LHCN-M2 (cell line): ENCODE measurements at regions not wholly inside any gene's neighbourhood (a gene's known extent, or its start where the extent isn't known, plus 50 kb on each side); places are given as distances from the start of the nearest gene placed in this dataset.

Source experiments
- DNase-seq: peaks from one replicate; pipeline ENCODE4 v3.0.0-alpha.2; 2012; ENCODE audit warnings: low read depth

DNA sequence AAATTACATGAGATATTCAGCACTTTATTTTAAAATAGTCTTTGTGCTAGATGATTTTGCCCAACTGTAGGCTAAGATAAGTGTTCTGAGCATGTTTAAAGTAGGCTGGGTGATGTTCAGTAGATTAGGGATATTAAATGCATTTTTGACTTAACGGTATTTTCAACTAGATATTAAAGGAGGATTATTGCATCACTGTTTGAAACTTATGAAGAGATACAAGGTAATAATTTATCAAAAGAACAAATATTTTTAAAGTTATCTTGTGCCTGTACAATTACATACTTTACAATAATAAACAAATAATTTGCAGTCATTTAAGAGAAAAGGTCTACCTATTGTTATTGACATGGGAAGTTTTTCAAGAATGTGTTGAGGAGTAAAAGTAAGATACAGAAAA is 368.6 kb upstream of the DCN start:
- no peak for DNase-seq

DNA sequence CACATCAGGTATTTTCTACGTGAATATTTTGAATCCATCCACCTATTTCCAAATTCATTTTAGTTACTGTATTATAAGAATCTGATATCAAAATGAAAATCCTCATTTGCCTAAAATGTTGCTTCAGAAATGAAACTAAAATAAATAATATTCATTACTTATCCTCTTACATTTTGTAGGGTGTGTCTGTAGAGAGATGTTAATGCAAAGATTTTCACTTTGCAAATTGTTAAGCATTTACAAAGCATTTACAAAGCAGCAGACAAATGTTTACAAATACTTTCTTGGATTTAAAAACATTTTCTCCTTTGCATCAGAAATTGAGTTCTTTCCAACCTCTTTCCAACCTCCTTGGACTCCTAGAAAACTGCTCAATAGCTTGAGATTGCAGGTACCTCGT is 360.0 kb upstream of the DCN start:
- no peak for DNase-seq

DNA sequence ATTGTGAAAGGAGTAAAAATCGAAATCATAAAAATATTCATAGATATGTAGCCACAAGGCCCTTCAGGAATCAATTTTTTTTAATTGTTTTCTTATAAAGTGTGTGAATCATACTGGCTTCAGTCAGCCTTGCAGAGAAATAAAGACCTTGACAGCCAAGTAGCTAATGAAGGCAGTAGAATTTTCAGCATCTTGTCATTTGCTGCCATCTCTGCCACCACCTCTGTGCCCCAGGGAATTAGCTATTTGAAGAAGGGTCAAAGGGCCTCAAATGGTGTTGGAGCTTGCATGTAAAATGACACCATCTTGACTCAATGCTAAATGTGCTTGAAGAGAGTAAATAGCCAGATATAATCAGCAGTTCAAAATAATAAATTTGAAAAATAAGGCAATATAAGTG is 359.4 kb upstream of the DCN start:
- DNase-seq = no peak

DNA sequence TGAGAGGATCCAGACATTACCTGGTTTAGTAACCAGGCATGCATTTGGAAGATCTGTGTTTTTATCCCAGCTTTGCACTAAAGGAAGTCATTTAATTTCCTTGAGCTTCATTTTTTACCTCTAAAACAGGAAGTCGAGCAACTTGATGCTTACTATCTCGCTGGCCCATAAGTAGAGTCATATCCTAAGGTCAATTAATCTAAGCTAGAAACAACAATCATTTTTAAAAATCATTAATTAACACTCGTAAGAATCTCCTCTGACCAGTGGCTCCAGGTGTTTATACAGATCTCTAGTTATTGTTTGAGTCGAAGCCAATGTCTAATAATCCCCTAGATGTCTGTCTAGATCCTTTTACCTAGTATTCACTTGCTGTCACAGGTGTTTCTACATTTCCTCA is 355.8 kb upstream of the DCN start:
- no peak for DNase-seq

DNA sequence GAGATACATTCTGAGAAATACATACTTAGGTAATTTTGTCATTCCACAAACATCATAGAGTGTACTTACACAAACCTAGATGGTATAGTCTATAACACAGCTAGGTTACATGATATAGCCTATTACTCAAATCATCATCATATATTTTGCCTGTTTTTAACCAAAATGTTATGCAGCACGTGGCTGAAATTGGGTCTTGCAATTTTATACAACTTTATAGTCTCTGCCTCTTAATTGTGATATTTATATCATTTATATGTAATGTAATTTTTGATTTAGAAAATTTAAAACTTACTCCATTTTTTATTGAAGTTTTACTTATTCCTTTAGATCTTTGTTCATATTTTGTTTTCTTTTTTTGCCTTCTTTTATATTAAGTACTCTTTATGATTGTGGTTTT is 350.7 kb upstream of the DCN start:
- no peak for DNase-seq

DNA sequence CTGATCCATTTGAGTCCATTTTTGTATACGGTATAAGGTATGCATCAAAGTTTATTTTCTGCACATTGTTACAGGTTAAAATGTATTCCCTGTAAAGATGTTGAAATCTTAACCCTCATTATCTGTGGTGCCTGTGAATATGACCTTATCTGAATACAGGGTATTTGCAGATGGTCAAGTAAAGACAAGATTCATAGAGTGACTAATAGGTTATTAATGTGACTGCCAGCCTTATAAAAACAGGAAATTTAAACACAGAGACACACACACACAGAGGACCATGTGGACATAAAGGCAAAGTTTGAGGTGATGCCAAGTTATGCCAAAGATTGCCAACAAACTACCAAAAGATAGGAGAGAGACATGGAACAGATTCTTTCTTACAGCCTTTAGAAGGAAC is 347.2 kb upstream of the DCN start:
- peak; percentile 69 for DNase-seq

DNA sequence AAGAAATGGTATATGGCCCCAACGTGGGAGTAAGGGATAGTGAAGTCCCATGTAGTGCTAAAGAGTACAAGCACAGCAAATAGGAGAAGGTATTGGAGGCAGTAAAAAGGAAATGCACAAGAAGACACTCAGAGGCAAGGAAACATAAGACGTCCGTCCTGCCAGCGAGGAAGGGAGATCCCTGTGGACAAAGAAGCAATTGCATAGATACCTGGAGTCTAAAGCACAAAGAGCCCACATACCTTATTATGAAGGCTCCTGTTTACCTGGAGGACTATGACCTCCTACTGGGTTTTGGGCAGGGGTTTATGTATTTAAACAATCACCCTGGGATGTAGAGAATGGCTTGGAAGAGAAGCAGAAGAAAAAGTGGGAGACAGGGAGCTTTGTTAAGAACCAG is 341.2 kb upstream of the DCN start:
- DNase-seq = no peak

DNA sequence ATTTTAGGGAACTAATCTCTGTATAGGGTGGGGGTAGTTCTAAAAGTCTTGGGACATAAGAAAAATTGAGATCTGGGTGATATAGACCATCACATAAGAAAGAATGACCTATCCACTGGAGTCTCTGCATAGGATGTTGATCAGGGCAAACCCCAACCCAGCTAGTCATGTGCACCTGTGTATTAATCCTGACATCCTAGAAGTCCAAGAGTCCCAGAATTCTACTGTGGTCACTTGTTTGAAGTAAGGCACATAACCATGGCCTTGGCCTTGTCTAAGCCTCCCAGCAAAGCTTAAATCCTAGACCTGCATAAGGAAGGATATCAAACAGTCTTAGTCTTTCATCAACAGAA is 334.1 kb upstream of the DCN start:
- DNase-seq = no peak

DNA sequence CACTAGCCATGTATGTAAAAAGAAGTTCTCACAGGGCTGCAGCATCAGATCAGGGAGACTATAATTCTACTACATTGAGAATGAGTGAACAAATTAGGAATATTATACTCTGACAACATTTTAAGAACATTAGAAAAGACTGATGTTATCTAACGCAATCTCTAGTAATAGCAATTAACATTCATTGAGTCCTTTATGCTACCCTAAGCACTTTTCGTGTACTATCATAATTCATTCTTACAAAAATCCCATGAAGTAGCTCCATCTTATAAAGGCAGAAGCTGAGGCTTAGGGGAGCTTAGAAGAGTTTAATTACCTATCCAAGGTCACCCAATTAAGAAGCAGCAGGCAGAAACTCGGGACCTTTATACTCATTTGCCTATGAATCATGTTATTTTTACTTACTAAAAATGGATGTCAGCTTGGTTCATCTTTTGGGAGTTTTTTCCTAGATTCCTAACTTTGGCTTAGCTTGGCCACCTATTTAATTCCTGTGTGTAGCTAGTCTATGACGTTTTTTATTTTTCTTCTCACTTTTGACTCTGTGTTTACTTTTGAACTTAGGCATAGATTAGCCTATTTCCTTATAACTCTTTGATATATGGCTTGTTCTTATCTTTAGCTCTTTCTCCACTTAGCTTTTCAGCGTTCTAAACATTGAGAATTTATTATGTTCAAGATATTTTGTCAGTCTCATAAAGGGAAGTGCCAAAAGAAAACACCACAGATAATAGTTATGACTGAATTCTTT is 333.5 kb upstream of the DCN start:
- no peak for DNase-seq

DNA sequence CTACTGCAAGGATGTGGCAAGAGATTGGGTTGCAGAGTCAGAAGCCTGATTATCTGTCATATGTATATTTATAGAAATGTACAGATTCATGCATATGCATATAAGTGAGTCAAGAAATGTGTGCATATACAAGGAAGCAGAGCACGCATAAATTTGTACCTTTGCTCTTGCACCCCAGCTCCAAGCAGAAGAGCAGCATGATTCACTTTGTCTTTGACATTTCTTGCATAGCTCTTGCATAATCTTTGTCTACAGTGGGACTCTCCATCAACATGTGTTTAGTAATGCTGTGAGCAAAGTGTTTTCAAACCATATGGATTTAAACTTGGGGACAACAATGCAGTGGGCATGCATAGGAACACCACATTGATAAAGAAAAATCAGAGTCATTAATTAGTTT is 330.7 kb upstream of the DCN start:
- no peak for DNase-seq

DNA sequence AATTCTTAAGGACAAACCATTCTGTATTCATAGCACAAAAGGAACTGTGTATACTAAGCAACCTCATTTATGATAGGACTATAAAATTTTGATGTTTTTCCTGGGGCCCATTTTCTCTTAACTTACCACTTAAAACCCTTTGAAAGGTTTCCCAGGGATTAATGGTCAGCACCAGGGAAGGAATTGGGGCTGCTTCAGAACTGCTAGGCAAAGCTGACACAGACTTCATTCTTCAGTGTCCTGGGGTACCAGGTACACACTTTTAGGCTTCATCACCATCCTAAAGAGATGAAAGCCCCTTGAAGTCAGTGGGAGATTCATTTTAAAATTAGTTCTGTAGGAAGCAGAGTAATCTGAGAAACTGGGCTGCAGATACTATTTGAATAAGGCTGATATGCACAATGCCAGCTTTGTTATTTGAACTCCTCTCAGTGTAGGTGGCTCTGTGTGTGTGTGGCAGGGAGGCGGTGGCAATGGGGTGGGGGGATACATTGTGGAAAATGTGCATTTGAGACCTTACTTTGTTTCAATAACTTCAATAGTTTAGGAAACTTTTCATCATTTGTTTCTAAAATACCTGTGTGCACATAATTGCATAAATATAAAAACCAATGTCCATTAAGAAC is 329.3 kb upstream of the DCN start:
- DNase-seq = no peak

DNA sequence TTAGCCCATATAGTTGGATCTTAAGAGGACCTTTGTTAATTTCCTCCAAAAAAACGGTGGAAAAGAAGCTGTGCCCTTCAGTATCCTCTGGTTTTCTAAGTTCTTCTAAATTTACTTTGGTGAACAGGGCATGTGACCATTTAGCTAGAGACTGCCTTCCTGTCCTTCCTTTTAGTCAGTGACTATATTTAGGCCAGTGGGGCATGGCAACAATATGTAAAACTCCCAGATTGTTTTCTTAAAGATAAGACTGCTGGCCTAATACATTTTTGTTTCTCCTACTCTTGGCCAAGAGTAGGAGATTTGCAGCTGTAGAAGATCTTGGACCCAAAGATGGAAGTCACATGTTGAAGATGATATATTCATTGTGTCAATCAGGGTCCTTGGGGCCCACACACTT is 325.1 kb upstream of the DCN start:
- DNase-seq = no peak

DNA sequence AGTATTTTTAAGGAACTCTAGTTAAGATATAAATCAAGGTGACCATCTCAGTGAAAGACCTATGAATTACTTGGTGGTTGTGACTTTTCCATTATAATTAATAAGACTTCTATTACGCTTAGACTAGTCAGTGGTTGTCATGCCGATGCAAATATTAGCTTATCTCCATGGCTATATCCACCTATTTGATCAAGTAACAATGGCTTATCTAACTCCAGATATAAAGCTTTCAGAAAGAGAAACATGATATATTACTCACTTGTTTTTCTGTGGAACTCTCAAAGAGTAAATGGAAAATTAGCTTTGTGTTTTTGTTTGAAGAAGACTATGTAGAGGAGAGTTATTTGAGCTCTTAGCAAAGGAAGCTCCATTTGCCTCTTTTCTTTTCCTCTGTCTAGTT is 323.8 kb upstream of the DCN start:
- no peak for DNase-seq

DNA sequence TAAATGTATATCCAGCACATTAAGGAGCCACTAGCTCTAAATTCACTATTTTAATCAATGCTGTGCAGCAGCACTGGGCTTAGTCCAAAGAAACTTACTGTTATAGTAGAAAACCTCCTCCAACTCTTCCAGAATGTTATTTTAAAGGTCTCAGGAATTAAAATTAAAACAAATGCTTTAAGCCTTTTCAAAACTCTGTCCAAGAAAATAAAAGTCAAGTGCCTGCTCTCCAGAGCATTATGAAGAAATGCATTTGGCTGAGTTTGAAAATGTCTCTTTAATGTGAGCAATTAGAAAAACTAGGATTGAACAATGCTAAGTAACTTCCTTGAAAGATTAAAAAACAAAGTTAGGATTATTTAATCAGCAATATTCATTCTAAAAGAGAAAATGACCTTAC is 322.4 kb upstream of the DCN start:
- DNase-seq = no peak

DNA sequence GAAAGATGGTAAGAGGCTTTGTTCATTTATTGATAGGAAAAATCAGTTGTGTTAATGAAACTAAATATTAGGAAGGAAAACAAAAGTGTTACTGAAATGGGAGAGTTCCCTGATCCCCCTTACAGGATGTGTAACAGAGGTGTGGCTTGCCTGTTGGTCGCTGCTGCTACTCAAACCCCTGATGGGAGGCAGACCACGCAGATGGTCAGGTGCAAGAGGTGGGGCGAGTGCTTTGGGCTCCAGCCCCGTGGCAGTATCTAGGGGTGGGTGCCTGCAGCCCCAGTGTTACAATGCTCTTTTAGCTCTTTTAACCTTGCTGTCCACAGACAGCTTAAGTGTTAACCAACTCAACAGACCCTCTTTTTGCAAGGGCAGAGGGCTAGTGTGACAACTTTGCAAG is 319.6 kb upstream of the DCN start:
- DNase-seq = no peak

DNA sequence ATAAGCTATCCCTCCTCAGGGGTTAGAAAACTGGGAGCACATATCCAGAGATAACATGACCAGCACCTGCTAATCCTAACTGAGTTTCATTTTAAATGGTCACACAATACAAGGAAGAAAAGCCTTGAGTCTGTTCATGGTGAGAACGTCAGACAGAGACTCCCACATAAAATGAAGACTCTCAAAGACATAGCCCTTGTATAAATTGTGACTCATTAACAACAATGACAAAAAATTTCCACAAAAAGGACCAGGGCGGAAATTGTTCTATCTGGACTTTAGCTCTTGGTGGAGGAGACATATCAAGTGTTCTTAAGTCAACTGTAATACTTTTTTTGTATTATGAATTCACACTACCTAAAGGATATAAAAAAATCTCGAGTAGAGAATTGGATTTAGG is 313.7 kb upstream of the DCN start:
- DNase-seq = no peak

DNA sequence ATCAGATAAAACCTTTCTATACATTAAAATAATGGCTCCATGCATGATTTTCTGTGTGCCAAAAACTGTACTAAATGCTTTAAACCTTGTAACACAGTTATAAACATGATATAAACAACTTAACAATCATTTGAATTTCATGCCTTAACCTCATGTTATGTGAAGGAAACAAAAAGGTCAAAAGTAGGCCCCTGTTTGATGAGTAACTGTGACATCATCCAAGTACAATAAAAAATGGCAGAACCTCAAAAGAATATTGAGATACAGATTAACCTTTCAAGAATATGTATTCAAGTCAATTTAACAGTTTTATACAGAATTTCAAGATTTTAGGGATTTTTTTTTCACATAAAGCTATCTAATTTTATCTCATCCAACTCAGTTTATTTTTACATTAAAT is 310.7 kb upstream of the DCN start:
- DNase-seq = peak; percentile 47

DNA sequence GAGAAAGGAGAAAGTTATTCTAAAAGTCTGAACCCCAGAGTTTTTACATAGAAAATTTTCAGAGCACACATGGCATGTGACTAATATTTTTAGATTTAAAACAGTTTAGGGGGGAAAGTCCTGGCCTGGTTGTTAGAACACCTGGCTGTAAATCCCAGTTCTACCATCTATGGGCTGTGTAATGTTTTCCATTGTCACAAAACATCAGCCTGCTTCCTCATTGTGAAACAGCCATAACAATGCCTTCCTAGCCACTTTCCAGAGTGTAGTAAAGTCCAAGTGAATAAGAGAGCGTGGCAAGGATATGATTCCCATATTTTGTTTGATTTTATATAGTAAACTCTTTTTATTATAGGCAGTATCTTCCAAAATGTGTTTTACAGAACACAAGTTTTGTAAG is 310.0 kb upstream of the DCN start:
- DNase-seq = peak; percentile 9

DNA sequence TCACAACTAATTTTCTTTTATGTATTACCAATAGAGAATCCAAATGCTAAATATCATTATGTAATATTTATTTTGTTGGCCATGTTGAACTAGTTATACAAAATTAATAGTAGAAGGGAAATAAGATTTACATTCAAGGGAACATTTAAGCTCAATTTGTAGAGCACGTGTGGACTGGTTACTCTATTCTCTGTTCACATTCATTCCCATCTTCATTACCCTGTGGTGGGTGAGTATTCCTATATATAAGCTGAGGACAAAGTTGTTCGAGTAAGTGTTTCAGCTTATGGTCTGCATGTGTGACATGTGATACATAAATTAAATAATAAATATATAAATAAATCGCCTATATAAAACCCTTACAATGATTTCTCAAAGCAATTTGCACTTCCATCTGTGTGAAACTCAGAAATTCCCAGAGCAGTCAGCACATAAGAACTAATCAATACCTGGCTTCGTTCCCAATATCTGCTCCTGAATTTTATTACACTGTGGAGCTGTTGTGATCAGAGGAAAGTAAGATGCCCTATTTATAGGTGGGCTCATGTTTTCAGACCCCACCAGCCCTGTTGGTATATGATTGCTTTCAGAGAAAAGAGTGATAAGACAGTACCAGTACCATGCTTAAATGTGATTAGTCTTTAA is 308.2 kb upstream of the DCN start:
- no peak for DNase-seq

DNA sequence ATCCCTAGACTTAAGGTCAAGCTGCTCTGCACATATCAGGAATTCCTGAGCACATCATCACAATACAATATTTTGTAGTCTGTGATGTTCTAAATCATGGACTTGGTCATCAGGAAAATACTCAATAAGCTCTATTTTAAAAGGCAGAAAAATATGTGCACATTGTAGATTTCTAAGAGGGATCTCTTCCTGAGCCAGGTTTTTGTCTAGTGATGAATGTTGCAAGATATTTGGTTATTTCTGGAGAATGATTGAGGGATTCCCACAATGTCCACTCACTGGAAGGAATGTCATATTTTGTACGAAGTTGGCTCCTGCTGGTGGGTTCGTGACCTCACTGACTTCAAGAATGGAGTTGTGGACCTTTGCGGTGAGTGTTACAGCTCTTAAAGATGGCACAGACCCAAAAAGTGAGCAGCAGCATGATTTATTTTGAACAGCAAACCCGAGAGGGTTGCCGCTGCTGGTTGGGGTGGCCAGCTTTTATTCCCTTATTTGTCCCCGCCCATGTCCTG is 300.9 kb upstream of the DCN start:
- DNase-seq = peak; percentile 75

DNA sequence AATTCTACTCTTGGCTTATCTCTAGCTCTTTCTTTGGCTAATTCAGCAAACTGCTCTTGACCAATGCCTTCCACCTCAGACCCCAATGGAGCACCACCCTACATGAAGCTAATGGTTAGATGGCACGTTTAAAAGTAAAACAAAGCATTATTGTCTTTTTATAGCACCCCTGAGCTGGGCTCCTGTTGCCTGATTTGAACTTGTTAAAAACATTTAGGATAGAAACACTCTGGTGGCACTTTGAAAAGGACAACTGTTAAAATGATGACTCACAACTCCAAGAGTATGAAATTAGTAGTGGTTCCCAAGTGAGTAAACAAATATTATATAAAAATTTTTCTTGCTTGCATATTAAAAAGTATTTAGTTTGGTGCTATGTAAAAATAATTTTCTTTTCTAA is 299.6 kb upstream of the DCN start:
- peak; percentile 50 for DNase-seq

DNA sequence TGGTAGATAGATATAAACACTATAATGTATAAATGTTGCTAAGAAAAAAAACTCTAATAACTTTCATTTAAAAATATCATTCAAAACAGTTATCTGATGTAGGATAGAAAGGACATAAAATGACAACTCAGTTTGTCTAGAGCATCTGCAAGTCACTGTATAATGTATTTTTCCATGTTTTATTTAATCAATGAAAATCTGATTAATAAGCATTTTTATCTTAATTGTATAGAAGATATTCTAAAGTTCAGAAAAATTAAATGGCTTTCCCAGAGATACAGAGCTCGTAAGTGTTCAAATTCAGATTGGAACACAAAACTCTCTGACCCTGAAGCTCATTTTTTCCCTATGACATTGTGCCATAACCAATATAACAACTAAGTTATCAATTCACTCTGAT is 295.9 kb upstream of the DCN start:
- no peak for DNase-seq

DNA sequence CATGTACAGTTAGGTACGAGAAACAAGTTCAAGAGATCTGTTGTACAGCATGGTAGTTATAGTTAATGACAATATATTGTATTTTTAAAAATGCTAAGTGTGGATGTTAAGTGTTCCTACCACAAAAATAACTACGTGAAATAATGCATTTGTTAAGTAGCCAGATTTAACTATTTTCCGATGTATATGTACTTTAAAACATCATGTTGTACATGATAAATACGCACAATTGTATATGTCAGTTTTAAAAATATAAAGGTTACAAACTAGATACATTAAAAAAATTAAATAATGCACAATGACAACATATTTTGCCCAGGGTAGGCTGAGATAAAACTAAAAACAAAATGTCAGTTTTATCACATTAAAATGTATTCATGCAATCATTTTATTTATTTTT is 285.1 kb upstream of the DCN start:
- no peak for DNase-seq
